SK-N-SH treated with all-trans-retinoic acid at 6 μM for 48 hours (cell line): ENCODE measurements at regions not wholly inside any gene's neighbourhood (a gene's known extent, or its start where the extent isn't known, plus 50 kb on each side); places are given as distances from the start of the nearest gene placed in this dataset.

Experiments
- GLIS3 ChIP-seq: fragments of 250-450 bp; sonication (Bioruptor Pico); IDR thresholded peaks from 2 replicates; pipeline ENCODE4 v1.5.0; 2020; ENCODE audit warnings: mild to moderate bottlenecking, moderate library complexity
- POU6F1 ChIP-seq: fragments of 250-450 bp; sonication (Bioruptor Pico); IDR thresholded peaks from 2 replicates; pipeline ENCODE4 v1.8.0; 2021; ENCODE audit warnings: low read depth, mild to moderate bottlenecking, moderate library complexity, borderline replicate concordance
- RARB ChIP-seq: fragments of 250-450 bp; sonication (Bioruptor Pico); IDR thresholded peaks from 2 replicates; pipeline ENCODE4 v1.8.0; 2021; ENCODE audit warnings: mild to moderate bottlenecking, moderate library complexity
- ZC3H10 ChIP-seq: fragments of 250-450 bp; sonication (Bioruptor Pico); IDR thresholded peaks from 2 replicates; pipeline ENCODE4 v1.5.1; 2021; ENCODE audit warnings: mild to moderate bottlenecking, moderate library complexity
- ZFP3 ChIP-seq: fragments of 250-450 bp; sonication (Bioruptor Pico); IDR thresholded peaks from 2 replicates; pipeline ENCODE4 v1.5.0; 2020; ENCODE audit warnings: mild to moderate bottlenecking, moderate library complexity
- ZFP30 ChIP-seq: fragments of 450-650 bp; formaldehyde crosslinking; IDR thresholded peaks from 2 replicates; pipeline ENCODE4 v1.5.0; 2022; ENCODE audit warnings: mild to moderate bottlenecking, moderate library complexity
- ZNF70 ChIP-seq: fragments of 450-650 bp; formaldehyde crosslinking; IDR thresholded peaks from 2 replicates; pipeline ENCODE4 v1.5.0; 2020; ENCODE audit warnings: mild to moderate bottlenecking, moderate library complexity

DNA sequence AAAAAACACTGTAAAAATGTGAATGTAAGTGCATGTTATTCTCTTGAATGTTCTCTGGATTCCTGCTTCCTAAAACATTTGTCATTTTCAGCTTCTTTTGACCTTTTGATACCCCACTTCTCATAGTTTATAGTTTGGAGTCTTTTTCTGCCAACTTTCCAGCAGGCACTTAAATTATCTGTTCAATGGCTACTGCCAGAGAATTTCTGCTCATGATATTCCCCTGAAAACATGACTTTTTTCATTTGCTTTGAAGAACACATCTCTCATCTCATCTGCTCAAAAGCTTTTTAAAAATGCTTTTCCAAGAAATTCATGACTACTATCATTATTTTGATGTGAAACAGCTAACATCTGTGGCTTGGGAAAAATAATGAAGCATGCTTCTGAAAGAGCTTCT, 269.7 kb upstream of the PCDH7 start:
- no peak for TF ChIP-seq RARB (CRISPR knock-in tag)
- TF ChIP-seq GLIS3 (CRISPR knock-in tag): no peak
- TF ChIP-seq ZFP30: no peak
- TF ChIP-seq ZC3H10: no peak
- TF ChIP-seq ZNF70 (CRISPR knock-in tag): no peak
- TF ChIP-seq POU6F1 (CRISPR knock-in tag): no peak
- TF ChIP-seq ZFP3 (CRISPR knock-in tag): no peak
